ENCODE measurements at regions not wholly inside any gene's neighbourhood (a gene's known extent, or its start where the extent isn't known, plus 50 kb on each side); places are given as distances from the start of the nearest gene placed in this dataset.

- no peak for DNase-seq (ENCODE audit: low spot score)
Measured at GRCh38 chr4:27184508-27185155, 324.0 kb downstream of the STIM2 start.

DNA sequence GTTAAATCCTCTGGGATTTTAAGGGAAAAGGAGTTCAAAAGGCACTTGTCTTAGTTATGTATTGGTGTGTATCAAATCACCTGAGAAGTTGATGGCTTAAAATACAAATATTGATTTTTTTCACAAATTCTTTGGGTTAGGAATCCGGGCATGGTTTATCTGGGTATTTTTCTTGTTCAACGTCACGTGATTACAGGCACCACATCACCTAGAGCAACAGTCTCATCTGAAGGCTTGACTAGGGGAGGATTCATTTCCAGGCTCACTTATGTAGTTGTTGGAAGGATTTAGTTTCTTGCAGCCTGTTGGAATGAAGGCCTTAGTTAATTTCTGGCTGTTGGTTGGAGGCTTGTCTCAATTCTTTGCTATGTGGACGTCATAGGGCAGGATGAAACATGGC, 326.1 kb downstream of the STIM2 start:
- no peak for DNase-seq (ENCODE audit: low spot score)

DNA sequence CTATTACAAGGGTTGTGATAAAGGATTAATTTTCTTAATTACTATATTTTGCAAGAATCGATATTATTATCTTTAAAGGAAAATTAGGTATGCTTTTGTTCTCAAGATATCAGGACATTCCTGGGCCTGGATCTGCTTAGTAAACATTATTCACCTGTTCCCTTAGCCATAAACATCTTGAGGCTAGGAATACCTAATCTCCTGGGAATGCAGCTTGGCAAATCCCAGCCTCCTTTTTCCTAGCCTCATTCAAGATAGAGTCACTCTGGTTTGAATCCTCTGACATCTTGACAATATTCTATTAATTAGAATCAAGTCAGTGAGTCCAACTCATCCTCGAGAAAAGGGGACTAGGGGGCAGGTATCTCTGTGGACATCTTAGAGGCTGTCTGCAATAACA, 327.1 kb downstream of the STIM2 start:
- DNase-seq (ENCODE audit: low spot score): no peak

GRCh38 chr4:27189683-27190082, 329.0 kb downstream of the STIM2 start:
- DNase-seq (ENCODE audit: low spot score): no peak

DNA sequence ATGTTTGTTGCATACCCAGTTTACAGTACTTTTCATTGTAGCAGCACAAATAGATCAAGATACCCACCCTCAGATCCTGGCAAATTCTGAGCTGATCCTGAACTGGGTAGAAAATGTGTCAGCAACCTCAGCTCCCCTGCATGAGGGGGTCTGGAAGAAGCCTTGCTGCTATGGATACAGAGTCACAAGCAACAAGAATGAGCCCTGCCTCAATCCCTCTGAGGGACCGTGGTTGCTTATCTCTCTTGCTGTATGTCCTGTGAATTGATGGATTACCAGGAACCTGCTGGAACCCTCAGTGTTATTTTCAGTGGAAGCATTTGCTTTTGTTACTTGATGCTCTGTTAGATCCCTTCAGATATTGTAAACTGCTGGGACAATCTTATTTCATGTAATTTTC, 331.0 kb downstream of the STIM2 start:
- no peak for DNase-seq (ENCODE audit: low spot score)

DNA sequence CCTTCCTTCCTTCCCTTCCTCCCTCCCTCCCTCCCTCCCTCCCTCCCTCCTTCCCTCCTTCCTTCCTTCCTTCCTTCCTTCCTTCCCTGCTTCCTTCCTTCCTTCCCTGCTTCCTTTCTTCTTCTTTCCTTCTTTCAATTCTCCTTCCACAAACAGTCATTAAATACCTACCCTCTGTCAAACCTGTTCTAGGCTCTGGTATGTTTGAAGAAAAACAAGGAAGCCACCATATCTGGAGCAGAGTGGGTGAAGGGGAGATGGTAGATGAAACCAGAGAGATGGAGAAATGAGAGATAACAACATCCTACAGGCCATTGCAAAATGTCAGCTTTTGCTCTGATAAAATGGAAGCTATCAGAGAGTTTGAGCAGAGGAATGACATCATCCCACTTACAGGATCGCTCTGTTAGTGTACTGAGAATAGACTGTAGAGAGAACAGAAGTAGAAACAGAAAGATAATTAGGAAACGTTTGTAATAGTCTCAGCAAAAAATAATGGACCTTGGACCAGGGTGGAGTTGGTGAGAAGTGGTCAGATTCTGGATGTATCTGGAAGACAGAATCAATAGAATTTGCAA, 334.0 kb downstream of the STIM2 start:
- DNase-seq (ENCODE audit: low spot score): no peak

- no peak for DNase-seq (ENCODE audit: low spot score)
Measured at GRCh38 chr4:27198246-27198645, 337.6 kb downstream of the STIM2 start.

GRCh38 chr4:27198971-27199370, 338.3 kb downstream of the STIM2 start:
- no peak for DNase-seq (ENCODE audit: low spot score)

GRCh38 chr4:27206009-27206408, 345.4 kb downstream of the STIM2 start:
- no peak for DNase-seq (ENCODE audit: low spot score)

- DNase-seq (ENCODE audit: low spot score): no peak
Measured at GRCh38 chr4:27210956-27211355, 350.3 kb downstream of the STIM2 start.

DNA sequence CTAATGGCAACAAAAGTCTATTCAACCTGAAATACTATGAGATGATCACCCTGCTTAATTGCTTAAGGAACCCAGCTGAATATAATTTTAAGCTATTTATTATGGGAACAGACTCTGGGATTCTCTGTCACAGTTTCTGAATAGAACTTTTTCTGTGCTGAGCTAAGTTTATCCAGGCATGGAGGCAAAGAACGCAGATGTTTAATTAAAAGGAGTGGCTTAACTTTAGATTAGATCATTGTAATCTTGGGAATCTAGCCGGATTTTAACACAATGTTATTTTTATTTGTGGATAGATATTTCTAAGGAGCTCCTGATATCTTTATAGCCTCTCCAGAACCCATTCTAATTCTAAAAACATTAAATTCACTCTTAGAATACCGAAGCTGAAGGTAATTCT, 353.4 kb downstream of the STIM2 start:
- no peak for DNase-seq (ENCODE audit: low spot score)

DNA sequence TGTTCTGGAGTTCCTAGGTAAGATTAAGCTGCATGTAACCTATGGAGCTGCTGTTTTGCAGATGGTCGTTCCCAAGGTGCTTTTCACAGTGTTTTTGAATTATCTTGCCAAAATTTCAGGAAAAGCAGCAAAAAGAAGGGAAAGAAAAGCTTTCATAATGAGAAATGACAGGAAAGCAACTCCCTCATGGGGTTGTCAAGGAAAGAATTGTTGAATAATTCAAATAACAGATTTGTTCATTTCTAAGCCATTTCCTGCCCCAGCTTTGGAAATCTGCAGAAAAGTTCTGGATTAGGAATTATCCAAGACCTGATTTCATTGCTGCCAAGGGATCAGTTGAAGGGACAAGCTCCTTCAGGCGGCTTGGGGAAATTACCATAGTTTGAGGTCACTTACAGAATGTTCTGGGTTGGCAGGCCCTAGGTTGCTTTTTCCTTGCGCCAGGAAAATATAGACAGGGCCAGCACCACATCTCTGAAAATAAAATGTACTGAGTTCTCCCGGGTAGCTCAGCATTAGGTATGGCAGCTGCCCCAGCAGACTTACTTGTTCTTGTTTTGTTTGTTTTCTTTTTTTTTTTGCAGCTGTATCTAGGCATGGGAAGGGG, 354.7 kb downstream of the STIM2 start:
- DNase-seq (ENCODE audit: low spot score): no peak

GRCh38 chr4:27217261-27217769, 356.7 kb downstream of the STIM2 start:
- no peak for DNase-seq (ENCODE audit: low spot score)

DNA sequence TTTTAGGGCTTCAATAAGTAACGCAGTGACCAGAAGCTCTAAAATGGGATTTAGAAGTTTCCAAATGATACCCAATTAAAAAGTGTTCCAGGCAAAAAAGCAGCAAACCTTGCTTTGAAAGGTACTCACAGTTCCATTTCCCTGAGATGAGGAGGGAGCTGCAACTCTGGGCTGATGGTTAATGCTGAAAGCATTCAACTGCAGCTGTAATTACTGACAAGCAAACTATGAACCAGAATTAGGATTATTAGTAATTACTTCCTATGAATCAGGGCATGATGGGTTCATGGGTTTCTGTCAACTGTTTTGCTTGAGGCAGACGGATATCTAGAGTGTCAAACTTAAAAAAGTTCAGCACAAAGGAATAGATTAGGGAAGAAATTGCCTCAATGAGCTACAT, 357.4 kb downstream of the STIM2 start:
- DNase-seq (ENCODE audit: low spot score): no peak

- no peak for DNase-seq (ENCODE audit: low spot score)
Measured at GRCh38 chr4:27223326-27223725, 362.7 kb downstream of the STIM2 start.

DNA sequence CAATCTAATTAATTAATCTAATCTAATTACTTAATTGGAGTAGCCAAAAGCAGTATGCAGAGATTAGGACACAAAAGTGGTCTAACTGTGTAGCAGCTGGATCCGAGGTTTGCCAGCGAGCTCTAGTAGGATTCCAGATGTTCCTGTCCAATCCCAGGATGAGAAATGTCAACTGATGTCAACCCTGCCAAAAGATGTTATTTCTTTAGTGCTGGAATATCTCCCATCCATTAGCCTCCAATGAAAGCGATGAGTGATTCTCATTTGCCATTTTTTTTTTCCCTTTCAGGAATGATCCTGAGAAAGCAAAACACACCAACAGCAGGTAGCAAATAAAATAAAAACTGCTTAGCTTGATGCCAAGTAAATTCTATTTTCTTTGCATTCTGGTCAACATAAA, 372.9 kb downstream of the STIM2 start:
- no peak for DNase-seq (ENCODE audit: low spot score)

- DNase-seq (ENCODE audit: low spot score): no peak
Measured at GRCh38 chr4:27234306-27234899, 373.8 kb downstream of the STIM2 start.

DNA sequence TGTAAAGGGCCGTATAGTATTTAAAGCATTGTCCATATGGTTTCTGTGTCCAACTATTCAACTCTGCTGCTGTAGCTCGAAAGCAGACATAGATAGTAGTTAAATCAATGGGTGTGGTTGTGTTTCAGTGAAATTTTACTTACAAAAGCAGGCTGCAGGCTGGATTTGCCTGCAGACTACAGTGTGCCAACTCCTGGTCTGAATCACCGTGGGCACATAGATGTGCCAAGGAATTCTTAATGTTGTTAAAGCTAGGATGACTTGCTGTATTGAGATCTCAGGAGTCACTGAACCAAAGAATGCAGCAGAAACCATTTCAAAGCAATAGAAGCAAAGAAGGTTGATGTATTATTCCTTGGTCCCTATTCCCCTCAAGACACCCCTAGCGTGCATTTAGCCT, 379.0 kb downstream of the STIM2 start:
- no peak for DNase-seq (ENCODE audit: low spot score)

GRCh38 chr4:27242217-27242616, 381.6 kb downstream of the STIM2 start:
- DNase-seq (ENCODE audit: low spot score): no peak

- no peak for DNase-seq (ENCODE audit: low spot score)
Measured at GRCh38 chr4:27245216-27245615, 384.6 kb downstream of the STIM2 start.

DNA sequence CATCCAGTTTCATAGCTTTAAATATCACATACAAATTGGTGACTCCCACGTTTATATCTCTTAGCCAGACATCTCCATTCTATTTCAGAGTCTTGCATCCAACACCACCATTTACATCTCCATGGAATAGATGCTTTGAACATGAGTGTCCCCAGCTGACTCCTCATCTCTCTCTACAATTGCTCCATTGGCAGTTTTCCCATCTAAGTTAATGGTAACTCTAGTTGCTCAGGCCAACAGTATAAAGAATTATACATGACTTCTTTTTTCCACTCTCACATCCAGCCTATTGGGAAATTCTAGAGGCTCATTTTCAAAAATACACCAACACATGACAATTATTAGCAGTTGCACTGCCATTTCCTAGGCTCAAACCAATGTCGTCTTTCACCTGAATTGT, 388.2 kb downstream of the STIM2 start:
- no peak for DNase-seq (ENCODE audit: low spot score)

GRCh38 chr4:27251771-27252170, 391.1 kb downstream of the STIM2 start:
- DNase-seq (ENCODE audit: low spot score): no peak

DNA sequence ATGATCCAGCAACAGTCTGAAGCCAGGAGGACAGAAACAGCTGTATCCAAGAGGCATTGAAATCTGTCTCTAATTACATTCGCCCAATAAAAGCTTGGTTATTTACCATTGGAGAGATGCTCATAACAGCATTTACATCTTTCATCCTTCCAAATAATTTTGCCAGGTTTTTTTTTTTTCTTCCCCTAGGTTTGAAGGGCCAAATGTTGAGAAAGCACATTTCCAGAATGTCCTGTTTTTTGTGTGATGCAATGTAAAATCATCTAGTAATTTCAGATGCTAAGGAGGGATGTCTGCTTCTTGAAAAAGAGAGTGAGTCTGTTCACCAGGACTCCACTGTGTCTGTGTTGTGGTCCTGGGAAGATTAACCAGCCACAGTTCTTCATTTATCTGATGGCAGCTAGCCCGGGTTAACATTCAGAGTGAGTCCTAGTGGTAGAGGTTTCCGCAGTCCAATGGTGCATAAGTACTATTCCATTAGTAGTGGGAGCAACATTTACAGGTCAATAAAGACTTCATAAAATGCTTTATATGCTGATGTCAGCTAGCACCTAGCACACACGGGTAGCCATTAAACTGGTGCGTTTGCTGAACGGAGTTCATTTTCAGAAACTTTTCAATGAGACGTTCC, 406.8 kb downstream of the STIM2 start:
- no peak for DNase-seq (ENCODE audit: low spot score)
